H9 (cell line): ENCODE measurements at regions not wholly inside any gene's neighbourhood (a gene's known extent, or its start where the extent isn't known, plus 50 kb on each side); places are given as distances from the start of the nearest gene placed in this dataset.

Experiments
- DNase-seq: peaks from one replicate; pipeline ENCODE4 v3.0.0-alpha.2; 2017
- H2AFZ ChIP-seq: one replicate; pipeline ENCODE4 v1.6.1; 2013; ENCODE audit warnings: mild to moderate bottlenecking, low read length, control low read depth, moderate library complexity
- H2AK5ac ChIP-seq: 2 replicates; pipeline ENCODE4 v1.6.1; 2013; ENCODE audit warnings: low read length, control low read depth, mixed read lengths; ENCODE audit not compliant: insufficient read length
- H2BK120ac ChIP-seq: one replicate; pipeline ENCODE4 v1.6.1; 2013; ENCODE audit warnings: low read depth, mild to moderate bottlenecking, low read length, control low read depth, inconsistent platforms; ENCODE audit not compliant: poor library complexity, severe bottlenecking
- H2BK12ac ChIP-seq: 2 replicates; pipeline ENCODE4 v1.6.1; 2013; ENCODE audit warnings: low read length, control low read depth, mixed read lengths, low read depth; ENCODE audit not compliant: insufficient read length
- H2BK15ac ChIP-seq: 2 replicates; pipeline ENCODE4 v1.6.1; 2013; ENCODE audit warnings: low read depth, low read length, control low read depth
- H2BK20ac ChIP-seq: one replicate; pipeline ENCODE4 v1.6.1; 2013; ENCODE audit warnings: low read depth, mild to moderate bottlenecking, low read length, control low read depth, inconsistent platforms; ENCODE audit not compliant: poor library complexity, severe bottlenecking
- H2BK5ac ChIP-seq: 2 replicates; pipeline ENCODE4 v1.6.1; 2013; ENCODE audit warnings: low read length, control low read depth, mixed read lengths; ENCODE audit not compliant: insufficient read length
- H3K14ac ChIP-seq: 2 replicates; pipeline ENCODE4 v1.6.1; 2013; ENCODE audit warnings: low read length, control low read depth; ENCODE audit not compliant: insufficient read depth
- H3K18ac ChIP-seq: 2 replicates; pipeline ENCODE4 v1.6.1; 2013; ENCODE audit warnings: low read depth, mild to moderate bottlenecking, mixed read lengths, low read length, control low read depth; ENCODE audit not compliant: insufficient read length
- H3K23ac ChIP-seq: 2 replicates; pipeline ENCODE4 v1.6.1; 2013; ENCODE audit warnings: low read length, control low read depth, mixed read lengths, low read depth; ENCODE audit not compliant: insufficient read length
- H3K23me2 ChIP-seq: 2 replicates; pipeline ENCODE4 v1.6.1; 2013; ENCODE audit warnings: low read depth, mild to moderate bottlenecking, mixed read lengths, low read length, control low read depth; ENCODE audit not compliant: insufficient read length, poor library complexity, severe bottlenecking
- H3K27ac ChIP-seq: 2 replicates; pipeline ENCODE4 v1.5.1; 2013; ENCODE audit warnings: low read length, control low read depth, mixed read lengths, low read depth; ENCODE audit not compliant: insufficient read length
- H3K27me3 ChIP-seq: 2 replicates; pipeline ENCODE4 v1.6.1; 2013; ENCODE audit warnings: low read length, control low read depth, inconsistent platforms; ENCODE audit not compliant: insufficient read depth
- H3K4ac ChIP-seq: 2 replicates; pipeline ENCODE4 v1.6.1; 2013; ENCODE audit warnings: low read depth, mild to moderate bottlenecking, control low read depth, inconsistent platforms, low read length, moderate library complexity
- H3K4me1 ChIP-seq: 2 replicates; pipeline ENCODE4 v1.6.1; 2013; ENCODE audit warnings: low read length, control low read depth, inconsistent platforms; ENCODE audit not compliant: insufficient read depth
- H3K4me2 ChIP-seq: 2 replicates; pipeline ENCODE4 v1.6.1; 2013; ENCODE audit warnings: low read length, control low read depth, mixed read lengths; ENCODE audit not compliant: insufficient read length, insufficient read depth
- H3K56ac ChIP-seq: 2 replicates; pipeline ENCODE4 v1.6.1; 2013; ENCODE audit warnings: low read depth, mild to moderate bottlenecking, mixed read lengths, low read length, control low read depth; ENCODE audit not compliant: insufficient read length
- H3K79me1 ChIP-seq: 2 replicates; pipeline ENCODE4 v1.6.1; 2013; ENCODE audit warnings: low read depth, mild to moderate bottlenecking, moderate library complexity, low read length, control low read depth, inconsistent platforms; ENCODE audit not compliant: insufficient read depth, poor library complexity, severe bottlenecking
- H3K79me2 ChIP-seq: 2 replicates; pipeline ENCODE4 v1.6.1; 2013; ENCODE audit warnings: low read length, control low read depth, inconsistent platforms; ENCODE audit not compliant: insufficient read depth
- H3K9ac ChIP-seq: 2 replicates; pipeline ENCODE4 v1.6.1; 2013; ENCODE audit warnings: low read length, control low read depth, mixed read lengths; ENCODE audit not compliant: insufficient read length; ENCODE audit errors: extremely low read depth
- H3K9me3 ChIP-seq: one replicate; pipeline ENCODE4 v1.6.1; 2013; ENCODE audit warnings: low read depth, low read length, inconsistent platforms; ENCODE audit not compliant: control insufficient read depth
- H3T11ph ChIP-seq: one replicate; pipeline ENCODE4 v1.6.1; 2013; ENCODE audit warnings: mild to moderate bottlenecking, low read length, control low read depth, inconsistent platforms
- H4K20me1 ChIP-seq: one replicate; pipeline ENCODE4 v1.6.1; 2013; ENCODE audit not compliant: control insufficient read depth, insufficient read length, insufficient read depth
- H4K5ac ChIP-seq: 2 replicates; pipeline ENCODE4 v1.6.1; 2013; ENCODE audit warnings: low read depth, mild to moderate bottlenecking, mixed read lengths, low read length, control low read depth; ENCODE audit not compliant: insufficient read length
- H4K8ac ChIP-seq: replicated peaks from 2 replicates; pipeline ENCODE4 v1.6.1; 2013; ENCODE audit warnings: low read length, control low read depth, mixed read lengths, low read depth; ENCODE audit not compliant: insufficient read length
- H4K91ac ChIP-seq: 2 replicates; pipeline ENCODE4 v1.6.1; 2013; ENCODE audit warnings: low read depth, mild to moderate bottlenecking, moderate library complexity, mixed read lengths, low read length, control low read depth; ENCODE audit not compliant: insufficient read length
- H3K27ac Mint-ChIP-seq, 3 experiments: 2 replicates in 2 of 3; 3 replicates in 1 of 3; pipeline ENCODE4 v1.8.0; 2020 to 2021; ENCODE audit warnings: mixed read lengths in 3 of 3, mild to moderate bottlenecking in 1 of 3, moderate library complexity in 1 of 3
- H3K27me3 Mint-ChIP-seq: 2 replicates; pipeline ENCODE4 v1.8.0; 2021; ENCODE audit warnings: low read depth, mild to moderate bottlenecking, moderate library complexity, mixed read lengths
- H3K36me3 Mint-ChIP-seq, 3 experiments: 2 replicates in 2 of 3; 3 replicates in 1 of 3; pipeline ENCODE4 v1.8.0; 2020 to 2021; ENCODE audit warnings: low read depth in 3 of 3, mixed read lengths in 3 of 3; ENCODE audit not compliant: insufficient read depth in 1 of 3
- H3K4me1 Mint-ChIP-seq, 2 experiments: 2 replicates each; pipeline ENCODE4 v1.8.0; 2020; ENCODE audit warnings: mixed read lengths in 2 of 2
- H3K4me3 Mint-ChIP-seq, 2 experiments: 2 replicates in 1 of 2; 3 replicates in 1 of 2; pipeline ENCODE4 v1.8.0; 2020 to 2021; ENCODE audit warnings: mild to moderate bottlenecking in 2 of 2, mixed read lengths in 2 of 2, moderate library complexity in 1 of 2
- H3K9me3 Mint-ChIP-seq, 2 experiments: 2 replicates in 1 of 2; 3 replicates in 1 of 2; pipeline ENCODE4 v1.8.0; 2020; ENCODE audit warnings: mild to moderate bottlenecking in 2 of 2, mixed read lengths in 2 of 2, moderate library complexity in 1 of 2
- WGBS: extraction: QIAGEN DNeasy Blood & Tissue Kit; methylation state at CpG from one replicate; pipeline ENCODE4 v1.1.7; 2013; ENCODE audit warnings: missing lambda C conversion rate, low lambda C conversion rate, mixed read lengths; ENCODE audit not compliant: insufficient read length; ENCODE audit errors: extremely low coverage; 5-methylcytosine and 5-hydroxymethylcytosine counted together
- TF ChIP-seq, protein P1 (sequence below): fragments of 200-600 bp; sonication (generic); conservative IDR thresholded peaks from 3 replicates; pipeline ENCODE4 v1.8.0; 2021; ENCODE audit warnings: antibody characterized with exemption, mild to moderate bottlenecking

DNA sequence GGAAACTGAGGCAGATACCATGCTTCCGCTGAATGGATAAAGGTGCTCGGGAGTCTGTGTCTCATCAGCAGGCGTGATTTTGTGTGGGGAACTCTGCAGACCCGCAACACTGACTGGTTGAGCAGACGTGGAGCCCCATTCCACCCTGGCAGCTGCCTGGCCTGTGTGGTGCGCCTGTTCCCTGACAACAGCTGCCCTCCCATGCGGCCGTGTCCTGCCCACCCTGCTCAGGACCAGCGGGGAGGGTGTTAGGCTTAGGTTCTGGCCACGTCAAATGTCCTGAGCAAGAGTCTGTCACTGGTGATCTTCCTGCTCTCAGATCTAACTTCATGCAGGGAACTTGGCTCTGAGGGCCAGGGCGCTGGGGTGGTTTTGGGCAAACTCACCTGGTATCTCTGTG, 417.7 kb upstream of the IRX4 start:
- Histone ChIP-seq H3K18ac (no peak overlapping the region), H4K20me1 (no peaks in the 10 kb centered on the region), H3K9me3 (no peaks in the 10 kb centered on the region), H3K4me2 (no peak overlapping the region), H3K4me1 (no peaks in the 10 kb centered on the region; the same call in 1 of the 2 replicates), H3T11ph (no peak overlapping the region), H3K79me1 (no peaks in the 10 kb centered on the region), H2BK15ac (no peak overlapping the region), H2BK5ac (no peak overlapping the region), H3K79me2 (no peaks in the 10 kb centered on the region), H4K91ac (no peak overlapping the region), H3K23ac (no peak overlapping the region), H2AFZ (no peak overlapping the region), H2BK120ac (no peak overlapping the region), H3K23me2 (no peaks in the 10 kb centered on the region), H4K5ac (no peak overlapping the region), H2BK20ac (no peak overlapping the region), H2AK5ac (no peak overlapping the region), H4K8ac (no peak overlapping the region), H2BK12ac (no peak overlapping the region), H3K9ac (no peak overlapping the region), H3K56ac (no peak overlapping the region), H3K4ac (no peak overlapping the region), H3K27ac (no peak overlapping the region), H3K27me3 (no peaks in the 10 kb centered on the region), H3K14ac (no peak overlapping the region)
- Mint-ChIP-seq H3K4me1 (peaks cover 47 to 57% of the 10 kb centered on the region in 2 experiments), H3K27ac (no peak overlapping the region), H3K4me3 (no peak overlapping the region), H3K27me3 (peaks cover 7% of the 10 kb centered on the region), H3K9me3 (peaks cover 0 to 2% of the 10 kb centered on the region in 2 experiments; a peak in 1 of 5 replicates), H3K36me3 (no peaks in the 10 kb centered on the region)
- TF ChIP-seq, protein P1, sequence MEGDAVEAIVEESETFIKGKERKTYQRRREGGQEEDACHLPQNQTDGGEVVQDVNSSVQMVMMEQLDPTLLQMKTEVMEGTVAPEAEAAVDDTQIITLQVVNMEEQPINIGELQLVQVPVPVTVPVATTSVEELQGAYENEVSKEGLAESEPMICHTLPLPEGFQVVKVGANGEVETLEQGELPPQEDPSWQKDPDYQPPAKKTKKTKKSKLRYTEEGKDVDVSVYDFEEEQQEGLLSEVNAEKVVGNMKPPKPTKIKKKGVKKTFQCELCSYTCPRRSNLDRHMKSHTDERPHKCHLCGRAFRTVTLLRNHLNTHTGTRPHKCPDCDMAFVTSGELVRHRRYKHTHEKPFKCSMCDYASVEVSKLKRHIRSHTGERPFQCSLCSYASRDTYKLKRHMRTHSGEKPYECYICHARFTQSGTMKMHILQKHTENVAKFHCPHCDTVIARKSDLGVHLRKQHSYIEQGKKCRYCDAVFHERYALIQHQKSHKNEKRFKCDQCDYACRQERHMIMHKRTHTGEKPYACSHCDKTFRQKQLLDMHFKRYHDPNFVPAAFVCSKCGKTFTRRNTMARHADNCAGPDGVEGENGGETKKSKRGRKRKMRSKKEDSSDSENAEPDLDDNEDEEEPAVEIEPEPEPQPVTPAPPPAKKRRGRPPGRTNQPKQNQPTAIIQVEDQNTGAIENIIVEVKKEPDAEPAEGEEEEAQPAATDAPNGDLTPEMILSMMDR = no peak
- no CpG with 5 or more reads among the region's 11 CpGs for WGBS
- peak; percentile 20 for DNase-seq
